Spleen (tissue), 11 donors: ENCODE measurements at regions not wholly inside any gene's neighbourhood (a gene's known extent, or its start where the extent isn't known, plus 50 kb on each side); places are given as distances from the start of the nearest gene placed in this dataset.

Experiments
- DNase-seq: peaks from one replicate; pipeline ENCODE4 v3.0.0-alpha.2; 2020
- H3K27ac ChIP-seq, 8 donors: fragments of 200-600 bp; sonication (generic) in 7 of 8; 1 replicate in 4 of 8; 2 replicates in 4 of 8; pipeline versions ENCODE4 v1.5.0 to v1.8.0; 2016 to 2021; ENCODE audit warnings: inconsistent platforms in 4 of 8, mild to moderate bottlenecking in 4 of 8, moderate library complexity in 1 of 8
- H3K27me3 ChIP-seq, 7 donors: fragments of 200-600 bp; sonication (generic) in 6 of 7; replicated peaks in 1 of 7; 1 replicate in 4 of 7; 2 replicates in 3 of 7; pipeline versions ENCODE4 v1.5.0 to v1.8.0; 2016 to 2021; ENCODE audit warnings: inconsistent platforms in 3 of 7, mild to moderate bottlenecking in 1 of 7
- H3K36me3 ChIP-seq, 6 donors: fragments of 200-600 bp; sonication (generic) in 5 of 6; 1 replicate in 4 of 6; 2 replicates in 2 of 6; pipeline versions ENCODE4 v1.5.0 to v1.8.0; 2016 to 2021; ENCODE audit warnings: inconsistent platforms in 2 of 6
- H3K4me1 ChIP-seq, 6 donors: fragments of 200-600 bp; sonication (generic) in 5 of 6; 1 replicate in 3 of 6; 2 replicates in 3 of 6; pipeline versions ENCODE4 v1.5.0 to v1.8.0; 2016 to 2021; ENCODE audit warnings: inconsistent platforms in 3 of 6
- H3K4me3 ChIP-seq, 8 donors: fragments of 200-600 bp; sonication (generic) in 7 of 8; 1 replicate in 4 of 8; 2 replicates in 4 of 8; pipeline versions ENCODE4 v1.5.0 to v1.8.0; 2016 to 2021; ENCODE audit warnings: inconsistent platforms in 4 of 8, mild to moderate bottlenecking in 4 of 8, moderate library complexity in 2 of 8
- H3K9me3 ChIP-seq, 8 donors: fragments of 200-600 bp; sonication (generic) in 7 of 8; 1 replicate in 4 of 8; 2 replicates in 4 of 8; pipeline versions ENCODE4 v1.5.0 to v1.8.0; 2016 to 2021; ENCODE audit warnings: inconsistent platforms in 4 of 8
- CTCF ChIP-seq, 11 experiments: fragments of 200-600 bp in 7 of 11; fragments of 450-650 bp in 4 of 11; sonication (generic) in 4 of 11; IDR thresholded peaks in 8 of 11; conservative IDR thresholded peaks in 3 of 11; 1 replicate in 7 of 11; 2 replicates in 4 of 11; pipeline versions ENCODE4 v1.4.0 to v1.8.0; 2016 to 2021; ENCODE audit warnings: antibody characterized with exemption in 11 of 11, inconsistent platforms in 4 of 11, mild to moderate bottlenecking in 1 of 11
- POLR2A ChIP-seq, 3 donors: fragments of 450-650 bp; IDR thresholded peaks; one replicate each; pipeline ENCODE4 v1.5.1; 2017; ENCODE audit warnings: antibody characterized with exemption in 3 of 3, mild to moderate bottlenecking in 1 of 3
- POLR2AphosphoS5 ChIP-seq, 3 donors: sonication (generic); formaldehyde crosslinking; IDR thresholded peaks; one replicate each; pipeline ENCODE4 v1.5.1; 2017; ENCODE audit warnings: antibody characterized with exemption in 3 of 3
- WGBS, 5 donors: extraction: QIAGEN DNeasy Blood & Tissue Kit in 3 of 5; methylation state at CpG; one replicate each; pipeline versions ENCODE4 v1.1.5 to v1.1.7; 2013 to 2018; 5-methylcytosine and 5-hydroxymethylcytosine counted together
- intact Hi-C: fragments of 100-400 bp; cut with DNase I; formaldehyde crosslinking; loops from one replicate; pipeline ENCODE4 v1.15.0; 2023; ENCODE audit warnings: low total_unique reads
- donor health status: healthy with polysubstance abuse.
- donor health status: DM: no; HTN: no; CAD: no; lungs with moderate emphysema.
- donor health status: DM: no; HTN: no; CAD: no.
- donor health status: Bipolar disorder and iron deficiency.
- donor health status: healthy.
- donor health status: DM: no; HTN: no; CAD: no.
- donor health status: DM: yes; HTN: yes; CAD: no.

DNA sequence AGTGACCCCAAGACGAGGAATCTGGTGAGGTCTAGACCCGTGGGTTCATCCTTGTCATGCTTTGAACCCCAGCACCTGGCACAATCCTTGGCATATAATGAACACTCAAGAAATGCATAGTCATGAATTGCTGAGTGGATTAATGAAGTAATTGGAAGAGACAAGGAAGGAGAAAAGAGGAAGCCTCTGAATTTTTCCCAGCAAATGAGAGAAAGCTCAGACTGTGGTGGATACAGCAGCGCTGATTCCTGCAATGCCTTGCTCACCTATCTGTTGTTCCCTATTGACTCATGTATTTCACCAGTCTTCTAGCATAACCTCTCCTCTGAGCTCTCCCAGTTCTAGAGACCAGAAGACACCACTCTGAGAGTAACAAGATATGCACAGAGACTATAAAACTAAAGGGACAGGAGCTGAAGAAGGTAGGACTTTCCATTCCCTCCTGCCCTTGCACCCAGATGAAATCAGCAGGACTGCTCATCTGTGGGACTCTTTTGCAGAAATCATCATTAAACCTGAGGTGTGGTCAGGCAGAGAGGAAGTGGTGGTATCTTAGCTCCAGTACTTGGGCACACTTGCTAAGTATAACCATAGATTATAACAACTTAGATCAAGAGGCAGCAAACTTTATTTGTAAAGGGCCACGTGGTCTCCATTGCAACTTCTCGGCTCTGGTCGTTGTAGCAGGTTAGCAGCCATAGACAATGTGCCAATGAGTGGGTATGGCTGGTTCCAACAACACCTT, 102.8 kb downstream of the MAF start:
- H3K4me3 ChIP-seq: no peak overlapping the region
- H3K9me3 ChIP-seq: peaks cover 0 to 5% (median 0%) of the 10 kb centered on the region in 8 donors
- TF ChIP-seq POLR2AphosphoS5 (IDR thresholded peaks at IDR 0.05) (no peak), POLR2A (IDR thresholded peaks at IDR 0.05) (no peak), CTCF (IDR thresholded peaks at IDR 0.05 in 8 of 11, conservative IDR thresholded peaks at IDR 0.05 in 3 of 11) (no peak)
- peaks cover 0 to 13% (median 0%) of the 10 kb centered on the region in 6 donors for H3K4me1 ChIP-seq
- intact Hi-C loops: no loop called here
- no peak for DNase-seq
- H3K27ac ChIP-seq: no peak overlapping the region
- 75 to 83% (median 79%) methylated on average over 6 of the region's 6 CpGs for WGBS, 5 donors
- no peaks in the 10 kb centered on the region for H3K36me3 ChIP-seq
- H3K27me3 ChIP-seq: no peaks in the 10 kb centered on the region

DNA sequence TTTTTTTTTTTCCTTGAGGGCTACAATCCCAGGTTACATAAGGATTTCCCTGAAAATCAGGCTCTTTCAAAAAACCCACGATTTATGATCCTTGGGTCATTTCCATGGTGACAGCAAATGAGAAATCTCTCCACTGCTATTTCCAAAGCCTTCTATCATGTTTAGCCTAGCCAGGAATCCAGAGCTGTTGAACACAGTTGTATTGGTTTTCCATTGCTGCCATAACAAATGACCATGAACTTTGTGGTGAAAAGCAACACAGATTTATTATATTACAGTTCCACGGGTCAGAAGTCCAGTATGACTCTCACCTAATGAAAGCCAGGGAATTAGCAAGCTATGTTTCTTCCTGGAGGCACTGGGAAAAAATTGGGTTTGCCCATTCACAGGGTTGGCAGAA, 106.6 kb downstream of the MAF start:
- H3K9me3 ChIP-seq: peaks cover 0 to 5% (median 0%) of the 10 kb centered on the region in 8 donors
- 62 to 88% (median 73%) methylated on average over 2 of the region's 2 CpGs for WGBS, 5 donors
- intact Hi-C loops: no loop called here

DNA sequence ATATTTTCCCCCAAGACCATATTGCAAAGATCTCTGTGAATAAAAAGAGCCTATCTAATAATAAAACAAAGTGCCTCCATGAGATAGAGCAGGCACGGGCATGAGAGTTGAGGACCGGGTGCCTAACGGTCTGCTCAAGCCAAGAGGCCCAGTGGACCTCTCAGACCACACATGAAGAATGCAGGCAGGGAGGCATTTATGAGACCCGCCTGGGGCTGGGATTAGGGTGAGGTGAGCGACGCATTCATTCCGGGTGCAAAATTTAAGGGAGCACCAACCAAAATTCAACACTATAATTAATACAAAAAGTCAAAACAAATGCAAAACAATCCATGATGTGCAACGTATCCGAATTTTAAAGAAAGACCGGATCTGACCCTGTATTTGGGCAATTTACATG, 108.5 kb downstream of the MAF start:
- Histone ChIP-seq H3K4me3 (no peak overlapping the region), H3K4me1 (no peaks in the 10 kb centered on the region), H3K27ac (no peak overlapping the region), H3K27me3 (no peaks in the 10 kb centered on the region), H3K36me3 (no peaks in the 10 kb centered on the region), H3K9me3 (peaks cover 0 to 5% (median 0%) of the 10 kb centered on the region in 8 donors)
- WGBS, 5 donors: 82 to 87% (median 85%) methylated on average over 10 of the region's 10 CpGs
- intact Hi-C loops: no loop called here
- DNase-seq: no peak
- TF ChIP-seq CTCF (IDR thresholded peaks at IDR 0.05 in 8 of 11, conservative IDR thresholded peaks at IDR 0.05 in 3 of 11): no peak
- TF ChIP-seq POLR2AphosphoS5 (IDR thresholded peaks at IDR 0.05): no peak
- no peak for TF ChIP-seq POLR2A (IDR thresholded peaks at IDR 0.05)

More for the DNA sequence above, 106.6 kb downstream of the MAF start:
- TF ChIP-seq POLR2A (IDR thresholded peaks at IDR 0.05): no peak
- TF ChIP-seq POLR2AphosphoS5 (IDR thresholded peaks at IDR 0.05): no peak
- no peak for DNase-seq
- no peak overlapping the region for H3K27ac ChIP-seq
- peaks cover 0 to 13% (median 0%) of the 10 kb centered on the region in 6 donors for H3K4me1 ChIP-seq
- no peak overlapping the region for H3K4me3 ChIP-seq
- H3K36me3 ChIP-seq: no peaks in the 10 kb centered on the region
- H3K27me3 ChIP-seq: no peaks in the 10 kb centered on the region

- 74 to 82% (median 76%) methylated on average over 3 of the region's 3 CpGs for WGBS, 5 donors
- TF ChIP-seq POLR2AphosphoS5 (IDR thresholded peaks at IDR 0.05) (no peak), POLR2A (IDR thresholded peaks at IDR 0.05) (no peak), CTCF (IDR thresholded peaks at IDR 0.05 in 8 of 11, conservative IDR thresholded peaks at IDR 0.05 in 3 of 11) (no peak)
- H3K4me3 ChIP-seq: no peak overlapping the region
- H3K27me3 ChIP-seq: peaks cover 0 to 8% (median 0%) of the 10 kb centered on the region in 7 donors
- peaks cover 0 to 9% (median 2%) of the 10 kb centered on the region in 6 donors for H3K4me1 ChIP-seq
- H3K36me3 ChIP-seq: no peaks in the 10 kb centered on the region
- H3K9me3 ChIP-seq: no peaks in the 10 kb centered on the region
- intact Hi-C loops: no loop called here
- no peak overlapping the region for H3K27ac ChIP-seq
- DNase-seq: no peak
Observed at GRCh38 chr16:79485020-79485419, 115.5 kb downstream of the MAF start.
